Loucy (cell line): ENCODE measurements at regions not wholly inside any gene's neighbourhood (a gene's known extent, or its start where the extent isn't known, plus 50 kb on each side); places are given as distances from the start of the nearest gene placed in this dataset.

Experiments
- CTCF ChIP-seq: fragments of 200-600 bp; sonication (generic); conservative IDR thresholded peaks from 2 replicates; pipeline ENCODE4 v1.5.1; 2014; ENCODE audit warnings: mild to moderate bottlenecking, antibody characterized with exemption, low read length
- EZH2phosphoT487 ChIP-seq: fragments of 200-600 bp; IDR thresholded peaks from 2 replicates; pipeline ENCODE4 v1.6.1; 2018; ENCODE audit warnings: antibody characterized with exemption, mild to moderate bottlenecking, moderate library complexity, borderline replicate concordance

DNA sequence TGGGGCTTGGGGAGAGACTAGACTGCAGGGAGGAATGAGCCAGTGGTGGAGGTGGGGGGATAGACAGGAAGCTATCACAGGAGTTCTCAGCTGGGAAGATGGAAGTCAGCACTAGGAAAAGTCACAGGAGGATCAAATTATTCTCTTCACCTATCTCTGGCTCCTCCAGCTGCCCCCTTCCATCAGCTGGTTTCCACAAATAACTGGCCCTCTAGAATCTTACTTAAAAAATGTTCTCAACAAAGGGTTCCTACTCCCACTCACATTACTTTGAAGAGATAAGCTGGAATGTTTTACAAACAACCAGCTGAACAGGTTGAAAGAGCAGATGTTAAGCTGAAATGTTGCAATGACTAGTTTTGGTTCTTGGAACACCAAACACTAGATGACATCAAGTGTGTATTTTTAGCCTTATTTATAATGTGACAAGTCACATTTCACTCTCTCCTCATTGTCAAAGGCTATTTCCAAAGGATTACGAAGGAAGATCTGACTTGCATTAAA is 102.7 kb upstream of the AADACL2 start:
- TF ChIP-seq CTCF (no peak), EZH2phosphoT487 (no peak)
